NT2/D1 (cell line): ENCODE measurements at regions not wholly inside any gene's neighbourhood (a gene's known extent, or its start where the extent isn't known, plus 50 kb on each side); places are given as distances from the start of the nearest gene placed in this dataset.

Experiments
- SUZ12 ChIP-seq: IDR thresholded peaks from 2 replicates; pipeline ENCODE4 v1.6.1; 2011; ENCODE audit not compliant: insufficient read length, insufficient read depth; ENCODE audit errors: extremely low read depth
- YY1 ChIP-seq: IDR thresholded peaks from 2 replicates; pipeline ENCODE4 v1.6.1; 2011; ENCODE audit not compliant: insufficient read length, insufficient read depth

DNA sequence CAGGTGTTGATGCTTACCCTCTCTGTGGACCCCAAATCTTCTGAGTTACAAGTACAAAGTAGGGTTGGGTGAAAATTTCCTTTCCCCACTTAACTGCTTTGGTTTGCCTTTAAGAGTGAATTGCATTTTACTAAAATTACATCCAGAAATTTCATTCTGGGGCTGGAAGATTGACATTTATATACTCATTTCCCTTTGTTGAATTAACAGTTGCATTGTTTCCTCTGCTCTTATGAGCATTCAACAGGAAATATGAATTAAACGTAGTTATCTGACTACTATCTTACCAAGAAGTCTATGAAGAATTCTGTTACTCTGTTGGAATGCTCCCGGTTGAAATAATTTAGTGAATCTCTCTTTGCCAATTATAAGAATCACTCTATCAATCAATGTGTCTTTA is 1231.1 kb upstream of the NXPH2 start:
- TF ChIP-seq YY1 (no peak), SUZ12 (no peak)
